H1 (cell line): ENCODE measurements at regions not wholly inside any gene's neighbourhood (a gene's known extent, or its start where the extent isn't known, plus 50 kb on each side); places are given as distances from the start of the nearest gene placed in this dataset.

Experiments used
- CTCF ChIA-PET: fragments of 300-600 bp; sonication (Branson Sonifier 250); formaldehyde crosslinking; loops from one replicate; lab custom pipeline; 2021; ENCODE audit not compliant: partially characterized antibody; lab: Charles Lee
- POLR2A ChIA-PET: fragments of 300-600 bp; sonication (Branson Sonifier 250); formaldehyde crosslinking; loops from one replicate; lab custom pipeline; 2021; ENCODE audit warnings: inconsistent platforms; ENCODE audit not compliant: partially characterized antibody; lab: Charles Lee
- DNase-seq, 2 experiments: peaks; one replicate each; pipeline versions ENCODE4 v3.0.0 to v3.0.0-alpha.2; 2010 to 2022; ENCODE audit warnings: low spot score in 2 of 2, low read depth in 1 of 2, mixed read lengths in 1 of 2
- FAIRE-seq: peaks from 2 replicates; lab custom pipeline; 2011; peaks lifted over from hg19 to GRCh38; lab: Jason Lieb, UNC
- H2AFZ ChIP-seq: 2 replicates; pipeline ENCODE4 v1.8.1; 2012; ENCODE audit warnings: low read length, inconsistent platforms
- H2AK5ac ChIP-seq: 2 replicates; pipeline ENCODE4 v1.6.1; 2013; ENCODE audit warnings: low read depth, low read length
- H2BK120ac ChIP-seq: replicated peaks from 2 replicates; pipeline ENCODE3; 2013; ENCODE audit warnings: low read depth, low read length, inconsistent platforms
- H2BK12ac ChIP-seq: 2 replicates; pipeline ENCODE4 v1.6.1; 2013; ENCODE audit warnings: low read depth, low read length
- H2BK15ac ChIP-seq: 2 replicates; pipeline ENCODE4 v1.6.1; 2013; ENCODE audit warnings: low read length
- H2BK20ac ChIP-seq: 2 replicates; pipeline ENCODE4 v1.6.1; 2013; ENCODE audit warnings: low read length
- H2BK5ac ChIP-seq: 2 replicates; pipeline ENCODE4 v1.6.1; 2013; ENCODE audit warnings: low read depth, low read length
- H3K14ac ChIP-seq: 2 replicates; pipeline ENCODE4 v1.6.1; 2013; ENCODE audit warnings: inconsistent platforms; ENCODE audit not compliant: insufficient read length
- H3K18ac ChIP-seq: 2 replicates; pipeline ENCODE4 v1.6.1; 2013; ENCODE audit warnings: low read length; ENCODE audit errors: extremely low read depth
- H3K23ac ChIP-seq: 2 replicates; pipeline ENCODE4 v1.6.1; 2013; ENCODE audit warnings: inconsistent platforms; ENCODE audit not compliant: insufficient read length
- H3K23me2 ChIP-seq: 2 replicates; pipeline ENCODE4 v1.6.1; 2013; ENCODE audit warnings: low read depth, low read length
- H3K27ac ChIP-seq: 2 replicates; pipeline ENCODE4 v1.6.1; 2011; ENCODE audit warnings: low read depth, low read length, inconsistent platforms
- H3K27me3 ChIP-seq, 4 experiments: replicated peaks in 1 of 4; 1 replicate in 1 of 4; 2 replicates in 3 of 4; pipeline versions ENCODE4 v1.6.1 to v1.8.1; 2011 to 2013; ENCODE audit warnings: low read length in 3 of 4, mild to moderate bottlenecking in 3 of 4, inconsistent platforms in 2 of 4, mixed read lengths in 2 of 4, moderate library complexity in 1 of 4; ENCODE audit not compliant: control insufficient read depth in 3 of 4, insufficient read depth in 3 of 4; ENCODE audit errors: extremely low read depth in 1 of 4
- H3K36me3 ChIP-seq, 4 experiments: 2 replicates each; pipeline versions ENCODE4 v1.6.1 to v1.8.1; 2011 to 2013; ENCODE audit warnings: mild to moderate bottlenecking in 4 of 4, low read length in 3 of 4, moderate library complexity in 2 of 4, control low read depth in 1 of 4, inconsistent platforms in 1 of 4; ENCODE audit not compliant: insufficient read depth in 4 of 4, control insufficient read depth in 2 of 4
- H3K4ac ChIP-seq: replicated peaks from 2 replicates; pipeline ENCODE3; 2013; ENCODE audit warnings: low read length, low read depth, mixed read lengths, inconsistent platforms; ENCODE audit not compliant: insufficient read length
- H3K4me1 ChIP-seq, 4 experiments: replicated peaks in 1 of 4; 1 replicate in 1 of 4; 2 replicates in 3 of 4; pipeline versions ENCODE4 v1.6.1 to v1.8.1; 2011 to 2013; ENCODE audit warnings: low read length in 3 of 4, inconsistent platforms in 2 of 4, mixed read lengths in 1 of 4; ENCODE audit not compliant: insufficient read depth in 4 of 4, control insufficient read depth in 3 of 4
- H3K4me2 ChIP-seq, 2 experiments: 2 replicates each; pipeline versions ENCODE4 v1.6.1 to v1.8.1; 2011 to 2013; ENCODE audit warnings: low read depth in 2 of 2, low read length in 2 of 2, control low read depth in 1 of 2, inconsistent platforms in 1 of 2, mild to moderate bottlenecking in 1 of 2; ENCODE audit not compliant: insufficient read depth in 1 of 2
- H3K4me3 ChIP-seq, 4 experiments: fragments of 200-600, 300-600 bp in 1 of 4; sonication (generic), shearing (Covaris generic), sonication (Bioruptor Twin) in 1 of 4; 2 replicates each; pipeline versions ENCODE4 v1.5.1 to v1.8.1; 2011 to 2016; ENCODE audit warnings: low read length in 4 of 4, low read depth in 3 of 4, control low read depth in 2 of 4, inconsistent platforms in 2 of 4, mild to moderate bottlenecking in 2 of 4, mixed read lengths in 1 of 4, moderate library complexity in 1 of 4; ENCODE audit not compliant: insufficient read depth in 2 of 4; ENCODE audit errors: extremely low read depth in 1 of 4
- H3K56ac ChIP-seq: replicated peaks from 2 replicates; pipeline ENCODE3; 2013; ENCODE audit warnings: low read depth, mild to moderate bottlenecking, mixed read lengths, low read length, inconsistent platforms; ENCODE audit not compliant: insufficient read length
- H3K79me1 ChIP-seq: 2 replicates; pipeline ENCODE4 v1.6.1; 2013; ENCODE audit warnings: low read depth, low read length, control low read depth
- H3K79me2 ChIP-seq, 2 experiments: 2 replicates each; pipeline versions ENCODE4 v1.6.1 to v1.8.1; 2012 to 2013; ENCODE audit warnings: low read length in 2 of 2, mild to moderate bottlenecking in 2 of 2, inconsistent platforms in 1 of 2; ENCODE audit not compliant: insufficient read depth in 2 of 2, control insufficient read depth in 1 of 2
- H3K9ac ChIP-seq, 4 experiments: replicated peaks in 1 of 4; 1 replicate in 1 of 4; 2 replicates in 3 of 4; pipeline versions ENCODE4 v1.6.1 to v1.8.1; 2011 to 2013; ENCODE audit warnings: low read depth in 3 of 4, low read length in 3 of 4, control low read depth in 2 of 4, mild to moderate bottlenecking in 2 of 4, moderate library complexity in 2 of 4, inconsistent platforms in 1 of 4; ENCODE audit errors: extremely low read depth in 1 of 4
- H3K9me3 ChIP-seq, 2 experiments: 2 replicates each; pipeline versions ENCODE4 v1.6.1 to v1.8.1; 2012 to 2013; ENCODE audit warnings: mild to moderate bottlenecking in 2 of 2, moderate library complexity in 2 of 2, control low read depth in 1 of 2, inconsistent platforms in 1 of 2, low read depth in 1 of 2, low read length in 1 of 2, mixed read lengths in 1 of 2; ENCODE audit not compliant: insufficient read depth in 2 of 2
- H4K20me1 ChIP-seq, 2 experiments: replicated peaks in 1 of 2; 2 replicates each; pipeline versions ENCODE3 to v1.8.1; 2011 to 2013; ENCODE audit warnings: inconsistent platforms in 2 of 2, low read length in 2 of 2, mild to moderate bottlenecking in 1 of 2; ENCODE audit not compliant: insufficient read depth in 2 of 2, control insufficient read depth in 1 of 2
- H4K5ac ChIP-seq: 2 replicates; pipeline ENCODE4 v1.6.1; 2013; ENCODE audit warnings: low read length, low read depth, mixed read lengths, inconsistent platforms; ENCODE audit not compliant: insufficient read length
- H4K8ac ChIP-seq: 2 replicates; pipeline ENCODE4 v1.8.0; 2013; ENCODE audit warnings: mild to moderate bottlenecking, moderate library complexity, low read length, inconsistent platforms; ENCODE audit not compliant: insufficient read depth; ENCODE audit errors: extremely low read depth
- H4K91ac ChIP-seq: replicated peaks from 2 replicates; pipeline ENCODE3; 2013; ENCODE audit warnings: low read length, mixed read lengths, inconsistent platforms; ENCODE audit not compliant: insufficient read length
- ASH2L ChIP-seq: fragments of 200-600, 300-600 bp; sonication (generic); IDR thresholded peaks from one replicate; pipeline ENCODE4 v1.7.1; 2017; ENCODE audit warnings: low read length
- BACH1 ChIP-seq: IDR thresholded peaks from 2 replicates; pipeline ENCODE4 v1.6.1; 2012; ENCODE audit warnings: low read length, improper control_type of control experiment
- BRCA1 ChIP-seq: IDR thresholded peaks from 2 replicates; pipeline ENCODE4 v1.6.1; 2012; ENCODE audit warnings: low read depth, low read length, improper control_type of control experiment
- JUND ChIP-seq: IDR thresholded peaks from 2 replicates; pipeline ENCODE4 v1.6.1; 2011; ENCODE audit warnings: mild to moderate bottlenecking, improper control_type of control experiment, low read length
- POU5F1 ChIP-seq: IDR thresholded peaks from 2 replicates; pipeline ENCODE4 v1.6.1; 2011; ENCODE audit warnings: low read depth, mild to moderate bottlenecking, low read length, moderate library complexity
- SP2 ChIP-seq: IDR thresholded peaks from 2 replicates; pipeline ENCODE4 v1.6.1; 2012; ENCODE audit warnings: mild to moderate bottlenecking, low read length, inconsistent platforms
- SP4 ChIP-seq: IDR thresholded peaks from 2 replicates; pipeline ENCODE4 v1.6.1; 2012; ENCODE audit warnings: low read length, inconsistent platforms
- TAF1 ChIP-seq: IDR thresholded peaks from 2 replicates; pipeline ENCODE4 v1.6.1; 2011; ENCODE audit warnings: mild to moderate bottlenecking, low read depth, low read length
- TCF12 ChIP-seq: IDR thresholded peaks from 2 replicates; pipeline ENCODE4 v1.6.1; 2011; ENCODE audit warnings: low read depth, mild to moderate bottlenecking, low read length
- WGBS, 2 experiments: shearing (Covaris generic) in 1 of 2; methylation state at CpG; one replicate each; pipeline versions ENCODE4 v1.1.6 to v1.1.7; 2013 to 2015; ENCODE audit warnings: low lambda C conversion rate in 2 of 2, mixed read lengths in 2 of 2, inconsistent platforms in 1 of 2, low coverage in 1 of 2, missing lambda C conversion rate in 1 of 2; ENCODE audit not compliant: insufficient replicate concordance in 2 of 2, insufficient coverage in 1 of 2, insufficient read length in 1 of 2; ENCODE audit errors: extremely low coverage in 1 of 2, missing lambda C conversion rate in 1 of 2; 5-methylcytosine and 5-hydroxymethylcytosine counted together
- TF ChIP-seq, protein P1 (sequence below): IDR thresholded peaks from 2 replicates; pipeline ENCODE4 v1.6.1; 2012; ENCODE audit warnings: inconsistent platforms
- TF ChIP-seq, protein P2 (sequence below): IDR thresholded peaks from 2 replicates; pipeline ENCODE4 v1.6.1; 2011; ENCODE audit warnings: low read length, improper control_type of control experiment

DNA sequence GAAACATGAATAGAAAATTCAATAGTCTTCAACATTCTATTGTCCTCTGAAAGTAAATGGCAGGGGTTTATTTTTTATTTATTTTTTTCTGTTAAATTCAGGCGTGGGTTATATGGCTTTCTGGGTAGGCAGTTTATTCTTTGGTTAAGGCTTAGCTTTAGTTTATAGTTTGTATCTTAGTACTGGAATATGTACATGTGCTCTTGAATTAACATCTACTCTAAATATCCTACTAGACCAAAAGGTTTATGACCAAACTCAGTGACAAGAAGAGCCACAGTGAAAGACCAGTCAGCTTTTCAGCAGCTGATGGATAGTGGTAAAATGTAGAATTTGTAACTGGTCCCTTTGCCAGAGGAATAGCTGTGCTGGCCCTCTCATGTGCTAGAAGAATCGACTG, 62.0 kb upstream of the DAB2 start:
- no peak overlapping the region for H4K91ac ChIP-seq
- H3K79me1 ChIP-seq, result no peaks in the 10 kb centered on the region
- no peaks in the 10 kb centered on the region; a peak in 1 of 7 replicates for H3K27me3 ChIP-seq
- H3K18ac ChIP-seq, result no peak overlapping the region
- H2BK20ac ChIP-seq, result no peak overlapping the region
- WGBS, 2 experiments, result 83% methylated on average over 2 of the region's 2 CpGs; no CpG with 5 or more reads in 1 of the 2 experiments
- H2BK15ac ChIP-seq, result no peak overlapping the region
- H3K4ac ChIP-seq, result no peak overlapping the region
- no peak overlapping the region for H3K27ac ChIP-seq
- CTCF ChIA-PET, result interaction anchor here (0.7 to 0.9 kb wide), 2 partner anchors 8 to 17 kb away, joined by 3 read pairs; no protein-coding TSS in a partner anchor
- no peaks in the 10 kb centered on the region for H3K9me3 ChIP-seq
- no peaks in the 10 kb centered on the region for H4K20me1 ChIP-seq
- FAIRE-seq, result no peak
- no peak overlapping the region for H2BK12ac ChIP-seq
- H2BK120ac ChIP-seq, result no peak overlapping the region
- H4K5ac ChIP-seq, result no peak overlapping the region
- H3K79me2 ChIP-seq, result no peaks in the 10 kb centered on the region
- DNase-seq, result no peak
- no peak overlapping the region for H4K8ac ChIP-seq
- no peak overlapping the region for H3K4me2 ChIP-seq
- no peak overlapping the region for H2AK5ac ChIP-seq
- POLR2A ChIA-PET, result interaction anchor here (0.5 kb wide), 1 partner anchor 9 kb away, joined by 4 read pairs; no protein-coding TSS in a partner anchor
- no peaks in the 10 kb centered on the region for H3K4me1 ChIP-seq
- H3K4me3 ChIP-seq, result no peak overlapping the region
- no peaks in the 10 kb centered on the region for H3K36me3 ChIP-seq
- no peak overlapping the region for H3K9ac ChIP-seq
- no peak overlapping the region for H3K56ac ChIP-seq
- H3K23me2 ChIP-seq, result no peaks in the 10 kb centered on the region
- no peak overlapping the region for H2AFZ ChIP-seq
- H3K14ac ChIP-seq, result no peak overlapping the region
- no peak overlapping the region for H2BK5ac ChIP-seq
- no peak overlapping the region for H3K23ac ChIP-seq
- TF ChIP-seq TCF12 (no peak), SP4 (no peak), POU5F1 (no peak), BACH1 (no peak), ASH2L (no peak), TAF1 (no peak), JUND (no peak), SP2 (no peak), BRCA1 (no peak)
- TF ChIP-seq, protein P1, sequence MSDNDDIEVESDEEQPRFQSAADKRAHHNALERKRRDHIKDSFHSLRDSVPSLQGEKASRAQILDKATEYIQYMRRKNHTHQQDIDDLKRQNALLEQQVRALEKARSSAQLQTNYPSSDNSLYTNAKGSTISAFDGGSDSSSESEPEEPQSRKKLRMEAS, result no peak
- TF ChIP-seq, protein P2, sequence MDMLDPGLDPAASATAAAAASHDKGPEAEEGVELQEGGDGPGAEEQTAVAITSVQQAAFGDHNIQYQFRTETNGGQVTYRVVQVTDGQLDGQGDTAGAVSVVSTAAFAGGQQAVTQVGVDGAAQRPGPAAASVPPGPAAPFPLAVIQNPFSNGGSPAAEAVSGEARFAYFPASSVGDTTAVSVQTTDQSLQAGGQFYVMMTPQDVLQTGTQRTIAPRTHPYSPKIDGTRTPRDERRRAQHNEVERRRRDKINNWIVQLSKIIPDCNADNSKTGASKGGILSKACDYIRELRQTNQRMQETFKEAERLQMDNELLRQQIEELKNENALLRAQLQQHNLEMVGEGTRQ, result no peak
